ENCODE measurements at regions not wholly inside any gene's neighbourhood (a gene's known extent, or its start where the extent isn't known, plus 50 kb on each side); places are given as distances from the start of the nearest gene placed in this dataset.

GRCh38 chr3:153631102-153631501 is 469.1 kb downstream of the RAP2B start:
- WGBS (ENCODE audit: insufficient coverage, insufficient replicate concordance, low lambda C conversion rate, missing lambda C conversion rate): 80% methylated on average over 2 of the region's 2 CpGs
- Histone ChIP-seq H3K27ac (ENCODE audit: control insufficient read depth, insufficient read depth) (no peak overlapping the region), H4K20me1 (ENCODE audit: control insufficient read depth, insufficient read depth) (no peaks in the 10 kb centered on the region), H3K9ac (ENCODE audit: control insufficient read depth, insufficient read depth, low read length) (no peak overlapping the region), H3K79me2 (ENCODE audit: control insufficient read depth, insufficient read depth, low read length) (no peaks in the 10 kb centered on the region), H3K36me3 (ENCODE audit: control insufficient read depth in 2 of 2, insufficient read depth in 2 of 2, low read length in 1 of 2) (no peaks in the 10 kb centered on the region), H3K4me3 (no peak overlapping the region), H3K27me3 (replicated peaks in 1 of 2; ENCODE audit: control insufficient read depth in 2 of 2, insufficient read depth in 2 of 2, low read length in 1 of 2) (no peaks in the 10 kb centered on the region), H3K4me2 (ENCODE audit: control insufficient read depth, insufficient read depth) (no peak overlapping the region), H3K4me1 (ENCODE audit: control insufficient read depth, insufficient read depth, low read length) (no peaks in the 10 kb centered on the region), H2AFZ (ENCODE audit: control insufficient read depth, low read depth, low read length) (no peak overlapping the region), H3K9me3 (replicated peaks; ENCODE audit: control insufficient read depth, insufficient read depth, low read length) (no peaks in the 10 kb centered on the region; the same call in 2 of the 3 replicates)
- ATAC-seq (no peak), FAIRE-seq (no peak), DNase-seq (ENCODE audit: low read depth, low spot score) (no peak)
- ChIA-PET CTCF (interaction anchor here (1.3 to 1.8 kb wide), 2 partner anchors 13 to 34 kb away, joined by 3 to 6 read pairs; no protein-coding TSS in a partner anchor), RAD21 (ENCODE audit: unreplicated experiment) (interaction anchor here (1.9 kb wide), 1 partner anchor 10 kb away, joined by 5 read pairs; no protein-coding TSS in a partner anchor), POLR2A (no interaction called here), SMC1A (ENCODE audit: uncharacterized antibody, unreplicated experiment) (interaction anchor here (2.1 kb wide), 1 partner anchor 9 kb away, joined by 7 read pairs; no protein-coding TSS in a partner anchor)
- in situ Hi-C loops (cut with MboI) (no loop called here), intact Hi-C loops (cut with micrococcal nuclease; ENCODE audit: unreplicated experiment) (no loop called here)
- TF ChIP-seq NR2F1 (conservative IDR thresholded peaks at IDR 0.05): no peak
- no peak for TF ChIP-seq ZNF217 (IDR thresholded peaks at IDR 0.05)
- no TSS peak for BruUV-seq (replicated peaks)

- no peak for TF ChIP-seq ZNF592 (IDR thresholded peaks at IDR 0.05)
- no peak for TF ChIP-seq PML (IDR thresholded peaks at IDR 0.05; ENCODE audit: low read length)
- Histone ChIP-seq H3K79me2 (ENCODE audit: control insufficient read depth, insufficient read depth, low read length) (no peaks in the 10 kb centered on the region), H2AFZ (ENCODE audit: control insufficient read depth, low read depth, low read length) (no peak overlapping the region), H3K27me3 (replicated peaks in 1 of 2; ENCODE audit: control insufficient read depth in 2 of 2, insufficient read depth in 2 of 2, low read length in 1 of 2) (no peaks in the 10 kb centered on the region), H3K4me1 (ENCODE audit: control insufficient read depth, insufficient read depth, low read length) (no peaks in the 10 kb centered on the region), H3K4me3 (no peak overlapping the region), H3K9me3 (replicated peaks; ENCODE audit: control insufficient read depth, insufficient read depth, low read length) (no peaks in the 10 kb centered on the region; the same call in 2 of the 3 replicates), H3K36me3 (ENCODE audit: control insufficient read depth in 2 of 2, insufficient read depth in 2 of 2, low read length in 1 of 2) (no peaks in the 10 kb centered on the region), H3K9ac (ENCODE audit: control insufficient read depth, insufficient read depth, low read length) (no peak overlapping the region), H3K4me2 (ENCODE audit: control insufficient read depth, insufficient read depth) (no peak overlapping the region), H3K27ac (ENCODE audit: control insufficient read depth, insufficient read depth) (no peak overlapping the region), H4K20me1 (ENCODE audit: control insufficient read depth, insufficient read depth) (no peaks in the 10 kb centered on the region)
- in situ Hi-C loops (cut with MboI) (no loop called here), intact Hi-C loops (cut with micrococcal nuclease; ENCODE audit: unreplicated experiment) (no loop called here)
- BruUV-seq (replicated peaks): no TSS peak
- CTCF ChIA-PET: interaction anchor here (1.8 kb wide), 1 partner anchor 14 kb away, joined by 6 read pairs; no protein-coding TSS in a partner anchor
- WGBS (ENCODE audit: insufficient coverage, insufficient replicate concordance, low lambda C conversion rate, missing lambda C conversion rate): 28% methylated on average over 2 of the region's 2 CpGs
- POLR2A ChIA-PET: no interaction called here
- SMC1A ChIA-PET (ENCODE audit: uncharacterized antibody, unreplicated experiment): interaction anchor here (2.1 kb wide), 1 partner anchor 10 kb away, joined by 7 read pairs; no protein-coding TSS in a partner anchor
- RAD21 ChIA-PET (ENCODE audit: unreplicated experiment): interaction anchor here (1.9 kb wide), 1 partner anchor 10 kb away, joined by 5 read pairs; no protein-coding TSS in a partner anchor
- DNase-seq (ENCODE audit: low read depth, low spot score): no peak
- no peak for ATAC-seq
- FAIRE-seq: no peak
These were observed 469.6 kb downstream of the RAP2B start for GRCh38 chr3:153631664-153632063.

Measured in GM12878 (cell line).